Panc1 (cell line): ENCODE measurements at regions not wholly inside any gene's neighbourhood (a gene's known extent, or its start where the extent isn't known, plus 50 kb on each side); places are given as distances from the start of the nearest gene placed in this dataset.

Experiments used
- ATAC-seq: fragments of 200-7000 bp; cut with Tn5 transposase; 2 replicates; pipeline ENCODE4 v1.9.1; 2020; ENCODE audit warnings: mild to moderate bottlenecking, moderate library complexity
- BruUV-seq: library from RNA; stranded (reverse); fragments of 400-500 nt; replicated peaks from 2 replicates; lab custom pipeline; 2021; lab: Mats Ljungman, UMichigan
- CTCF ChIA-PET: fragments of 300-600 bp; sonication (Branson Sonifier 250); formaldehyde crosslinking; loops from one replicate; lab custom pipeline; 2022; ENCODE audit warnings: antibody characterized with exemption; lab: Charles Lee
- POLR2A ChIA-PET: fragments of 300-600 bp; sonication (Branson Sonifier 250); formaldehyde crosslinking; loops from one replicate; lab custom pipeline; 2022; ENCODE audit warnings: antibody characterized with exemption; lab: Charles Lee
- DNase-seq: peaks from one replicate; pipeline ENCODE4 v3.0.0-alpha.2; 2010; ENCODE audit warnings: low read depth, low spot score
- H3K27ac ChIP-seq: 2 replicates; pipeline ENCODE4 v1.5.1; 2011; ENCODE audit warnings: mild to moderate bottlenecking, low read length, inconsistent platforms
- H3K27me3 ChIP-seq: fragments of 200-500 bp; sonication (Bioruptor generic); 2 replicates; pipeline ENCODE4 v1.6.0; 2014; ENCODE audit warnings: low read length, inconsistent platforms; ENCODE audit not compliant: control insufficient read depth, insufficient read depth
- H3K36me3 ChIP-seq: fragments of 200-500 bp; sonication (Bioruptor generic); 2 replicates; pipeline ENCODE4 v1.5.1; 2014; ENCODE audit warnings: inconsistent platforms, mild to moderate bottlenecking, low read length, moderate library complexity; ENCODE audit not compliant: control insufficient read depth, insufficient read depth
- H3K4me1 ChIP-seq: 2 replicates; pipeline ENCODE4 v1.5.1; 2011; ENCODE audit warnings: inconsistent platforms, mild to moderate bottlenecking, low read length, moderate library complexity; ENCODE audit not compliant: control insufficient read depth, insufficient read depth
- H3K4me3 ChIP-seq, 2 experiments: 2 replicates each; pipeline ENCODE4 v1.5.1; 2011 to 2012; ENCODE audit warnings: low read depth in 2 of 2, low read length in 2 of 2, mild to moderate bottlenecking in 2 of 2, inconsistent platforms in 1 of 2, moderate library complexity in 1 of 2
- H3K9me3 ChIP-seq: fragments of 200-500 bp; sonication (Bioruptor generic); 2 replicates; pipeline ENCODE4 v1.5.1; 2014; ENCODE audit warnings: low read depth, mild to moderate bottlenecking, inconsistent platforms, low read length, moderate library complexity; ENCODE audit not compliant: control insufficient read depth, insufficient read depth
- CTCF ChIP-seq: fragments of 450-650 bp; IDR thresholded peaks from 2 replicates; pipeline ENCODE4 v1.5.1; 2017; ENCODE audit warnings: mild to moderate bottlenecking
- POLR2AphosphoS5 ChIP-seq: IDR thresholded peaks from 2 replicates; pipeline ENCODE4 v1.6.1; 2012; ENCODE audit warnings: mild to moderate bottlenecking, low read depth, low read length, moderate library complexity
- REST ChIP-seq, 2 experiments: IDR thresholded peaks; 2 replicates each; pipeline ENCODE4 v1.6.1; 2011 to 2012; ENCODE audit warnings: low read depth in 2 of 2, control low read depth in 1 of 2, low read length in 1 of 2, mild to moderate bottlenecking in 1 of 2, moderate library complexity in 1 of 2; ENCODE audit not compliant: insufficient read depth in 1 of 2
- SIN3A ChIP-seq: IDR thresholded peaks from 2 replicates; pipeline ENCODE4 v1.6.1; 2012; ENCODE audit warnings: low read depth, mild to moderate bottlenecking, low read length, moderate library complexity, borderline replicate concordance; ENCODE audit not compliant: insufficient read depth
- TCF7L2 ChIP-seq: IDR thresholded peaks from 2 replicates; pipeline ENCODE4 v1.6.1; 2011; ENCODE audit warnings: mild to moderate bottlenecking, low read depth, low read length, inconsistent platforms
- in situ Hi-C: cut with HindIII; loops from 2 replicates; pipeline ENCODE4 v1.10.0; 2016; ENCODE audit warnings: low sequenced_read_pairs, low pct_unique_long_range_greater_than_20kb
- intact Hi-C: fragments of 100-400 bp; cut with micrococcal nuclease; formaldehyde crosslinking; loops from one replicate; pipeline ENCODE4 v1.10.0; 2022; ENCODE audit not compliant: unreplicated experiment

- ATAC-seq = no peak
- H3K27ac ChIP-seq = no peak overlapping the region
- no peaks in the 10 kb centered on the region for H3K4me1 ChIP-seq
- POLR2A ChIA-PET = no interaction called here
- intact Hi-C loops (no loop called here), in situ Hi-C loops (no loop called here)
- H3K4me3 ChIP-seq = no peak overlapping the region
- H3K27me3 ChIP-seq = no peaks in the 10 kb centered on the region; the same call in 1 of the 2 replicates
- no peaks in the 10 kb centered on the region for H3K36me3 ChIP-seq
- CTCF ChIA-PET = no interaction called here
- no peak for DNase-seq
- no TSS peak for BruUV-seq
- no peaks in the 10 kb centered on the region for H3K9me3 ChIP-seq
- TF ChIP-seq POLR2AphosphoS5 (no peak), REST (IDR thresholded peaks at IDR 0.05; ENCODE audit: insufficient read depth in 1 of 2, low read depth in 2 of 2, low read length in 1 of 2) (no peak), TCF7L2 (no peak), CTCF (no peak), SIN3A (no peak)
These were observed 96.5 kb upstream of the FAM20C start for GRCh38 chr7:95863-96260.

- BruUV-seq = no TSS peak
- TF ChIP-seq POLR2AphosphoS5 (no peak), REST (IDR thresholded peaks at IDR 0.05; ENCODE audit: insufficient read depth in 1 of 2, low read depth in 2 of 2, low read length in 1 of 2) (no peak), SIN3A (no peak), TCF7L2 (no peak), CTCF (no peak)
- no peaks in the 10 kb centered on the region for H3K4me1 ChIP-seq
- H3K27ac ChIP-seq = no peak overlapping the region
- in situ Hi-C loops = no loop called here
- intact Hi-C loops = no loop called here
- no peak overlapping the region for H3K4me3 ChIP-seq
- ATAC-seq = no peak
- H3K36me3 ChIP-seq = no peaks in the 10 kb centered on the region
- no peak for DNase-seq
- ChIA-PET POLR2A (no interaction called here), CTCF (no interaction called here)
- H3K9me3 ChIP-seq = no peaks in the 10 kb centered on the region
- no peaks in the 10 kb centered on the region; the same call in 1 of the 2 replicates for H3K27me3 ChIP-seq
These were observed 95.5 kb upstream of the FAM20C start for GRCh38 chr7:96861-97260.
